RWPE2 (cell line): ENCODE measurements at regions not wholly inside any gene's neighbourhood (a gene's known extent, or its start where the extent isn't known, plus 50 kb on each side); places are given as distances from the start of the nearest gene placed in this dataset.

ENCODE experiments used
- ATAC-seq: fragments of 200-7000 bp; cut with Tn5 transposase; 3 replicates; pipeline ENCODE4 v1.9.1; 2021; ENCODE audit warnings: low read depth
- DNase-seq: peaks from one replicate; pipeline ENCODE4 v3.0.0-alpha.2; 2020; ENCODE audit warnings: low spot score
- H3K27ac ChIP-seq: fragments of 450-650 bp; 2 replicates; pipeline ENCODE4 v1.5.1; 2017; ENCODE audit warnings: mild to moderate bottlenecking; ENCODE audit not compliant: poor library complexity, severe bottlenecking
- H3K27me3 ChIP-seq: fragments of 250-450 bp; sonication (Bioruptor Pico); 2 replicates; pipeline ENCODE4 v1.5.1; 2021; ENCODE audit warnings: mild to moderate bottlenecking, moderate library complexity; ENCODE audit not compliant: insufficient read depth, poor library complexity, severe bottlenecking
- H3K36me3 ChIP-seq: fragments of 250-450 bp; sonication (Bioruptor Pico); 2 replicates; pipeline ENCODE4 v1.5.1; 2020; ENCODE audit warnings: low read depth, mild to moderate bottlenecking, moderate library complexity
- H3K4me1 ChIP-seq: fragments of 250-450 bp; sonication (Bioruptor Pico); 2 replicates; pipeline ENCODE4 v1.5.1; 2021; ENCODE audit warnings: mild to moderate bottlenecking, moderate library complexity; ENCODE audit not compliant: insufficient read depth, poor library complexity, severe bottlenecking
- H3K4me3 ChIP-seq: fragments of 250-450 bp; sonication (Bioruptor Pico); 2 replicates; pipeline ENCODE4 v1.5.1; 2021; ENCODE audit warnings: mild to moderate bottlenecking, moderate library complexity; ENCODE audit not compliant: severe bottlenecking
- H3K9me3 ChIP-seq: fragments of 250-450 bp; sonication (Bioruptor Pico); 2 replicates; pipeline ENCODE4 v1.5.1; 2021; ENCODE audit warnings: mild to moderate bottlenecking, moderate library complexity; ENCODE audit not compliant: severe bottlenecking
- CTCF ChIP-seq: fragments of 450-650 bp; IDR thresholded peaks from one replicate; pipeline ENCODE4 v1.5.1; 2017; ENCODE audit warnings: mild to moderate bottlenecking, moderate library complexity; ENCODE audit not compliant: poor library complexity, severe bottlenecking

GRCh38 chr4:166518776-166519175, 645.7 kb downstream of the TLL1 start:
- H3K36me3 ChIP-seq: no peaks in the 10 kb centered on the region
- H3K4me1 ChIP-seq: no peaks in the 10 kb centered on the region
- H3K4me3 ChIP-seq: no peak overlapping the region
- H3K27me3 ChIP-seq: no peaks in the 10 kb centered on the region
- no peak for ATAC-seq
- no peak for DNase-seq
- no peaks in the 10 kb centered on the region for H3K9me3 ChIP-seq
- TF ChIP-seq CTCF: no peak
- H3K27ac ChIP-seq: no peak overlapping the region

GRCh38 chr4:166519774-166520173, 646.7 kb downstream of the TLL1 start:
- Histone ChIP-seq H3K4me3 (no peak overlapping the region), H3K36me3 (no peaks in the 10 kb centered on the region), H3K9me3 (no peaks in the 10 kb centered on the region), H3K27ac (no peak overlapping the region), H3K27me3 (no peaks in the 10 kb centered on the region), H3K4me1 (no peaks in the 10 kb centered on the region)
- ATAC-seq (no peak), DNase-seq (no peak)
- TF ChIP-seq CTCF: no peak

- DNase-seq (no peak), ATAC-seq (no peak)
- TF ChIP-seq CTCF: no peak
- H3K27ac ChIP-seq: no peak overlapping the region
- no peaks in the 10 kb centered on the region for H3K27me3 ChIP-seq
- no peaks in the 10 kb centered on the region for H3K36me3 ChIP-seq
- no peaks in the 10 kb centered on the region for H3K4me1 ChIP-seq
- H3K9me3 ChIP-seq: no peaks in the 10 kb centered on the region
- no peak overlapping the region for H3K4me3 ChIP-seq
Observed at GRCh38 chr4:166527500-166527899, 654.5 kb downstream of the TLL1 start.

- no peaks in the 10 kb centered on the region for H3K36me3 ChIP-seq
- H3K4me3 ChIP-seq: no peak overlapping the region
- H3K4me1 ChIP-seq: no peaks in the 10 kb centered on the region
- ATAC-seq: no peak
- TF ChIP-seq CTCF: no peak
- H3K27ac ChIP-seq: no peak overlapping the region
- H3K27me3 ChIP-seq: no peaks in the 10 kb centered on the region
- H3K9me3 ChIP-seq: no peaks in the 10 kb centered on the region
- no peak for DNase-seq
Observed at GRCh38 chr4:166531703-166532102, 658.7 kb downstream of the TLL1 start.

GRCh38 chr4:166535865-166536264, 662.8 kb downstream of the TLL1 start:
- no peak for ATAC-seq

More at GRCh38 chr4:166535865-166536264, 662.8 kb downstream of the TLL1 start:
- no peaks in the 10 kb centered on the region for H3K4me1 ChIP-seq
- H3K36me3 ChIP-seq: no peaks in the 10 kb centered on the region
- no peak overlapping the region for H3K4me3 ChIP-seq
- DNase-seq: no peak
- H3K27me3 ChIP-seq: no peaks in the 10 kb centered on the region
- H3K9me3 ChIP-seq: no peaks in the 10 kb centered on the region
- H3K27ac ChIP-seq: no peak overlapping the region
- no peak for TF ChIP-seq CTCF
